ENCODE measurements at regions not wholly inside any gene's neighbourhood (a gene's known extent, or its start where the extent isn't known, plus 50 kb on each side); places are given as distances from the start of the nearest gene placed in this dataset.

- Histone ChIP-seq H3K27ac (ENCODE audit: low read length) (no peak overlapping the region), H4K20me1 (ENCODE audit: insufficient read depth) (no peaks in the 10 kb centered on the region), H3K27me3 (ENCODE audit: insufficient read depth, low read depth, low read length) (no peaks in the 10 kb centered on the region), H3K9me3 (ENCODE audit: low read length) (no peaks in the 10 kb centered on the region), H3F3A (ENCODE audit: insufficient read depth, low read length, poor library complexity, severe bottlenecking) (no peaks in the 10 kb centered on the region), H3K9me2 (ENCODE audit: insufficient read depth, low read length) (no peaks in the 10 kb centered on the region), H3K4me3 (ENCODE audit: low read length) (no peak overlapping the region), H3K79me2 (replicated peaks; ENCODE audit: insufficient read depth, low read length) (no peaks in the 10 kb centered on the region), H3K4me2 (ENCODE audit: low read length) (no peak overlapping the region), H3K9ac (ENCODE audit: low read length) (no peak overlapping the region), H3K36me3 (ENCODE audit: insufficient read depth, low read length) (no peaks in the 10 kb centered on the region), H2AFZ (ENCODE audit: low read depth, low read length) (no peak overlapping the region)
- no peak for TF ChIP-seq POLR2AphosphoS5 (IDR thresholded peaks at IDR 0.05)
- TF ChIP-seq REST (IDR thresholded peaks at IDR 0.05; ENCODE audit: borderline replicate concordance), result no peak
- no peak for TF ChIP-seq EP300 (conservative IDR thresholded peaks at IDR 0.05; ENCODE audit: poor library complexity, severe bottlenecking)
- no peak for TF ChIP-seq TAF1 (IDR thresholded peaks at IDR 0.05; ENCODE audit: low read depth)
Measured at GRCh38 chr17:54518706-54519105, 381.9 kb upstream of the TOM1L1 start.

GRCh38 chr17:54521137-54521536, 379.5 kb upstream of the TOM1L1 start:
- H3K27me3 ChIP-seq (ENCODE audit: insufficient read depth, low read depth, low read length), result no peaks in the 10 kb centered on the region
- H3K79me2 ChIP-seq (replicated peaks; ENCODE audit: insufficient read depth, low read length), result no peaks in the 10 kb centered on the region
- H3K4me3 ChIP-seq (ENCODE audit: low read length), result no peak overlapping the region
- TF ChIP-seq EP300 (conservative IDR thresholded peaks at IDR 0.05; ENCODE audit: poor library complexity, severe bottlenecking), result no peak
- H3K36me3 ChIP-seq (ENCODE audit: insufficient read depth, low read length), result no peaks in the 10 kb centered on the region
- H2AFZ ChIP-seq (ENCODE audit: low read depth, low read length), result no peak overlapping the region
- no peak overlapping the region for H3K9ac ChIP-seq (ENCODE audit: low read length)
- H3F3A ChIP-seq (ENCODE audit: insufficient read depth, low read length, poor library complexity, severe bottlenecking), result no peaks in the 10 kb centered on the region
- no peaks in the 10 kb centered on the region for H4K20me1 ChIP-seq (ENCODE audit: insufficient read depth)
- no peak overlapping the region for H3K4me2 ChIP-seq (ENCODE audit: low read length)
- H3K27ac ChIP-seq (ENCODE audit: low read length), result no peak overlapping the region
- H3K9me2 ChIP-seq (ENCODE audit: insufficient read depth, low read length), result no peaks in the 10 kb centered on the region
- no peaks in the 10 kb centered on the region for H3K9me3 ChIP-seq (ENCODE audit: low read length)

- no peaks in the 10 kb centered on the region for H3K9me2 ChIP-seq (ENCODE audit: insufficient read depth, low read length)
- TF ChIP-seq CTCF (IDR thresholded peaks at IDR 0.05; ENCODE audit: poor library complexity, severe bottlenecking) (no peak), POLR2AphosphoS5 (IDR thresholded peaks at IDR 0.05) (no peak), SMC3 (conservative IDR thresholded peaks at IDR 0.05; ENCODE audit: poor library complexity) (no peak), EP300 (conservative IDR thresholded peaks at IDR 0.05; ENCODE audit: poor library complexity, severe bottlenecking) (no peak), EZH2 (IDR thresholded peaks at IDR 0.05; ENCODE audit: borderline replicate concordance, insufficient read depth, low read length, poor library complexity, severe bottlenecking) (no peak), TAF1 (IDR thresholded peaks at IDR 0.05; ENCODE audit: low read depth) (no peak), MXI1 (conservative IDR thresholded peaks at IDR 0.05; ENCODE audit: poor library complexity, severe bottlenecking) (no peak)
Measured at GRCh38 chr17:54524501-54524900, 376.2 kb upstream of the TOM1L1 start.

More at GRCh38 chr17:54524501-54524900, 376.2 kb upstream of the TOM1L1 start:
- Histone ChIP-seq H3K36me3 (ENCODE audit: insufficient read depth, low read length) (no peaks in the 10 kb centered on the region), H3K4me3 (ENCODE audit: low read length) (no peak overlapping the region), H3F3A (ENCODE audit: insufficient read depth, low read length, poor library complexity, severe bottlenecking) (no peaks in the 10 kb centered on the region), H3K9ac (ENCODE audit: low read length) (no peak overlapping the region), H2AFZ (ENCODE audit: low read depth, low read length) (no peak overlapping the region), H3K27me3 (ENCODE audit: insufficient read depth, low read depth, low read length) (no peaks in the 10 kb centered on the region), H3K27ac (ENCODE audit: low read length) (no peak overlapping the region), H3K79me2 (replicated peaks; ENCODE audit: insufficient read depth, low read length) (no peaks in the 10 kb centered on the region), H3K4me2 (ENCODE audit: low read length) (no peak overlapping the region), H4K20me1 (ENCODE audit: insufficient read depth) (no peaks in the 10 kb centered on the region), H3K9me3 (ENCODE audit: low read length) (no peaks in the 10 kb centered on the region)
